AG04450 (cell line): ENCODE measurements at regions not wholly inside any gene's neighbourhood (a gene's known extent, or its start where the extent isn't known, plus 50 kb on each side); places are given as distances from the start of the nearest gene placed in this dataset.

Experiments used
- CTCF ChIA-PET: fragments of 300-600, 350-600 bp; formaldehyde crosslinking; extraction: SDS; loops from one replicate; lab custom pipeline; 2022; ENCODE audit warnings: antibody characterized with exemption, inconsistent platforms; lab: Charles Lee
- POLR2A ChIA-PET: fragments of 350-600 bp; formaldehyde crosslinking; extraction: SDS; loops from one replicate; lab custom pipeline; 2021; ENCODE audit warnings: antibody characterized with exemption, inconsistent platforms; lab: Yijun Ruan, JAX
- DNase-seq: peaks from one replicate; pipeline ENCODE4 v3.0.0-alpha.2; 2011; ENCODE audit warnings: low read depth, low spot score
- H3K27ac ChIP-seq: one replicate; pipeline ENCODE4 v1.5.1; 2012; ENCODE audit warnings: low read depth, low read length, control low read depth
- H3K27me3 ChIP-seq: one replicate; pipeline ENCODE4 v1.6.0; 2012; ENCODE audit warnings: low read length; ENCODE audit not compliant: control insufficient read depth, insufficient read depth
- H3K4me3 ChIP-seq: 2 replicates; pipeline ENCODE4 v1.5.1; 2011; ENCODE audit warnings: mild to moderate bottlenecking, low read depth, low read length, control low read depth
- H3K9me3 ChIP-seq: 2 replicates; pipeline ENCODE4 v1.5.1; 2012; ENCODE audit warnings: low read length; ENCODE audit not compliant: control insufficient read depth, insufficient read depth
- TF ChIP-seq, protein P1 (sequence below): IDR thresholded peaks from 2 replicates; pipeline ENCODE4 v1.5.1; 2011; ENCODE audit warnings: low read depth, low read length, control low read depth, inconsistent platforms

DNA sequence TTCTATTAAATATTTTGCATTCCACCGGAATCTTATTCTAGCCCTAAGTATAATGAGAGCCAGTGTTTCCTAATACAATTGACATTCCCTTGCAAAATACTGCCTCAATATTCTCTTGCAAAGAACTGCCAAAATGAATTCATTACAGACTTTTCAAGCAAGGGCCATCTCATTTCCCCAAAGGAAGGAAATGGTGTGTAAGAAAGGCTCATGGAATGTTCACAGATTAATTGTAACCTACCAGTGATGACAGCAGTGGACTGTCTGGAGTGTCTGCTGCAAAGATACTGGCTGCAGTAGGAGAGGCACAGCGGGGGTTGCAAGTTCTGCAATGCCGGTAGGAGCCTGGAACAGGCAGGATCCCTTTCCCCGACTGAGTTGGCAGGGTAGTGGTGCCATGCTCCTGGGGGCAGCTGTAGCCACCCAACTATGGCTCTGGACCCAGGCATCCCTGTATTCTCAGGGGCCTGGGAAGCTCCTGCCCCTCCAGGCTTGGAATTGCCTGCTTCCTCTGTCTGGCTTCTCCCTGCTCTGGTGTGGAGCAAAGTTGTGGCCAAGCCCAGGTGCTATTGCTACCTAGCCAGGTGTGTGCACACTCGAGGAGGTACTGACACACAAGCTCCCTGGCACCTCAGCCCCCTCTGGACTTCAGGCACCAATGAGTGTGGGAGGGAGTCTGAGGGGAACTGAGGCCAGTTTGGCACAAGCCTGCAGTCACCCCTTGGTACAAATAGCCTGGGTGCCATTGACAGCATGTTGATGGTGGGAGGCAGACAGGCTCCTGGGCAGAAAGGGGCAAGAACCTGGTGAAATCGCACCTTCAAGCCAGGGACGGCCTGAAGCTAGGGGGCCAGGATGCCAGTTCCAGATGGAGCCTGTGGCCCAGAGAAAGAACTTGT lies 1371.0 kb downstream of the KCNT2 start:
- POLR2A ChIA-PET = no interaction called here
- DNase-seq = no peak

DNA sequence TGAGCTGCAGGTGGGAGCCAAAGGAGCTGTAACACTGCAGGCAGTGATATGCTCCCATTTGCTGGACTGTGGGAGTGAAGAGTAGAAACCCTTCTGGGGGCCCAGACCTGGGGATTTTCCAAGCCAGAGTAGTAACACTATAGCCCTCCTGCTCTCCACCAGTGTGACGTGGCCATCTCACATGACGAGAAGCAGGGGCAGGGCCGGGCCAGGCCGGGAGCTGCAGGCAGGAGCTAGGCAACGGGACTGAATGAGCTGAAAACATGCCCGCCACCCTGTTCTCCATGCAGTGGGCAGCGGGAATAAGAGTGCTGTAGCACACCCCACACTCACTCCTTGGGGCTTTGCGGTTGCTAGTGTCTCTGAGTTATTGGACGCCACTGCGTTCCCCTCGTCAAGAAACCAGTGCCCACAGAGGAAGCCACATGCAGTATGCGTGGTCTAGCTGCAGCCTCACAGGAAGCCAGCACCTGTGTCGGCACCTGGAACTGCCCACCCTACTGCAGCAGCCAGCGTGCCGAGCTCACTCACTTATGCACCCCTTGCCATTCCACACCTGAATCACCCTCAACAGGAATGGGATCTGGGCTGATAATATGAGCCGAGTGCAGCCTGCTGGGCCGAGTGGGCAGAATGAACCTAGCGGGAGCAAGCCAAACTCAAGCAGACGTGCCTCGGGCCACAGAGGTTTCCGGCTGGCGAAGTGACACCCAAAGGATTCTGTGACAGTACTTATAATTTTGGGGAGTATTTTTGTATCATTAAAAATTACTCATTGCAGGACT lies 1389.6 kb downstream of the KCNT2 start:
- H3K27me3 ChIP-seq = no peaks in the 10 kb centered on the region
- H3K27ac ChIP-seq = no peak overlapping the region
- DNase-seq = no peak
- peaks cover 7% of the 10 kb centered on the region for H3K9me3 ChIP-seq
- H3K4me3 ChIP-seq = no peak overlapping the region
- TF ChIP-seq, protein P1, sequence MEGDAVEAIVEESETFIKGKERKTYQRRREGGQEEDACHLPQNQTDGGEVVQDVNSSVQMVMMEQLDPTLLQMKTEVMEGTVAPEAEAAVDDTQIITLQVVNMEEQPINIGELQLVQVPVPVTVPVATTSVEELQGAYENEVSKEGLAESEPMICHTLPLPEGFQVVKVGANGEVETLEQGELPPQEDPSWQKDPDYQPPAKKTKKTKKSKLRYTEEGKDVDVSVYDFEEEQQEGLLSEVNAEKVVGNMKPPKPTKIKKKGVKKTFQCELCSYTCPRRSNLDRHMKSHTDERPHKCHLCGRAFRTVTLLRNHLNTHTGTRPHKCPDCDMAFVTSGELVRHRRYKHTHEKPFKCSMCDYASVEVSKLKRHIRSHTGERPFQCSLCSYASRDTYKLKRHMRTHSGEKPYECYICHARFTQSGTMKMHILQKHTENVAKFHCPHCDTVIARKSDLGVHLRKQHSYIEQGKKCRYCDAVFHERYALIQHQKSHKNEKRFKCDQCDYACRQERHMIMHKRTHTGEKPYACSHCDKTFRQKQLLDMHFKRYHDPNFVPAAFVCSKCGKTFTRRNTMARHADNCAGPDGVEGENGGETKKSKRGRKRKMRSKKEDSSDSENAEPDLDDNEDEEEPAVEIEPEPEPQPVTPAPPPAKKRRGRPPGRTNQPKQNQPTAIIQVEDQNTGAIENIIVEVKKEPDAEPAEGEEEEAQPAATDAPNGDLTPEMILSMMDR = no peak
- POLR2A ChIA-PET = no interaction called here
- CTCF ChIA-PET = no interaction called here

More for the DNA sequence above, 1371.0 kb downstream of the KCNT2 start:
- TF ChIP-seq, protein P1 = no peak
- Histone ChIP-seq H3K27ac (no peak overlapping the region), H3K4me3 (no peak overlapping the region), H3K27me3 (no peaks in the 10 kb centered on the region), H3K9me3 (peaks cover 10% of the 10 kb centered on the region)
- CTCF ChIA-PET = no interaction called here

DNA sequence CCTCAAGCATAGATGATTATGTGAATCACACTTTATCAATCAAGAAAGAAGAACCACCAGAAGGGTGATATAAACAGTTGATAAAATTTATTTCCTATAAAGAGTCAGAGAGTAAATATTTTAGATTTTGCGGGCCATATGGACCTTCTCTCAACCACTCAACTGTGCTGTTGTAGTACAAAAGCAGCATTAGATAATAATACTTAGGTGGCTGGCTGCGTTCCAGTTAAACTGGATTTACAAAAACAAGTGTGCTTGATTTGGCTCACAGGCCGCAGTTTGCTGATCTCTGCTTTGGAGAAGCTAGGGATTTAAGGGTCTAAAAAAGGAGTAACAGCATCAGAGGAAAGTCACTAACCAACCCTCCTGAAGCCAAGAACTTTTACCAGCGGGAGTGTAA lies 1406.0 kb downstream of the KCNT2 start:
- Histone ChIP-seq H3K27ac (no peak overlapping the region), H3K27me3 (no peaks in the 10 kb centered on the region), H3K9me3 (no peaks in the 10 kb centered on the region), H3K4me3 (no peak overlapping the region)
- peak; percentile 51 for DNase-seq
- TF ChIP-seq, protein P1 = no peak
- ChIA-PET POLR2A (no interaction called here), CTCF (interaction anchor here (0.7 kb wide), 1 partner anchor 752 kb away, joined by 7 read pairs; no protein-coding TSS in a partner anchor)

DNA sequence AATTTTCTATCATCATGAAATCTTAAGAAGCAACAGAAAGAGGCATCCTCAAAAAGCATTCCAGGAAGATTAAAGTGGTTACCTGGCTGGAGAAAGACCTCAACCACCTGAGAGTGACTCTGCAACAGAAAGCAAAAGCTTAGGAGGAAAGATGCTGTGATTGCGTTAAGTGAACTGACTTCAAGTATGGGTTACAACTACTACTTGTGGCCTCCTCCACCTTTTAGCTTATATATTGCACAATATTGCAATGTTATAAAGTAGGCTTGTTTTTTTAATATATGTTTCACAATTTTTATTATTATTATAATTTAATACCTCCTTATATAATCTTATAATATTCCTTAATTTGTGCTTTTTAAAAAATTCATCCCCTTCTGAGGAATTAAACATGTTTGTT lies 1407.5 kb downstream of the KCNT2 start:
- ChIA-PET CTCF (no interaction called here), POLR2A (no interaction called here)
- Histone ChIP-seq H3K9me3 (no peaks in the 10 kb centered on the region), H3K27me3 (no peaks in the 10 kb centered on the region), H3K4me3 (no peak overlapping the region), H3K27ac (no peak overlapping the region)
- DNase-seq = no peak
- TF ChIP-seq, protein P1 = no peak

DNA sequence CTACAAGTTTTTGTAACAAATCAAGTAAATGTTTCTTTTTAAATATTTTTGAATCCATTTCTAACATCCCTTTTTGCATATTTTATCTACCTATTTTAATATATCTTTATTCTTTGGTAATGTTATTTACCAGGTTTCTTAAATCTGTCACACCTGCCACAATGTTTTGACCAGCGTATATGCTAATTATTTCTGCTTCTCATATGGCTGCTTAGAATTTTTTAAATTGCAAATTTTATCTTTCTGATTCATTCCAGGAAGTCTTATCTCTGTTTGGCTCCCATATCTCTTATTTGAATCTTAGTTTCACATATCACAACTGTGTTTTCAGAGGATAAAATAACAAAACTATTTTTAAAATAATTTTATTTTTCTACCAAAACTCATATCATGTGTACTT lies 1411.1 kb downstream of the KCNT2 start:
- CTCF ChIA-PET = no interaction called here
- POLR2A ChIA-PET = no interaction called here
- no peaks in the 10 kb centered on the region for H3K9me3 ChIP-seq
- no peak for DNase-seq
- no peak overlapping the region for H3K4me3 ChIP-seq
- TF ChIP-seq, protein P1 = no peak
- H3K27ac ChIP-seq = no peak overlapping the region
- H3K27me3 ChIP-seq = no peaks in the 10 kb centered on the region
